ENCODE measurements at regions not wholly inside any gene's neighbourhood (a gene's known extent, or its start where the extent isn't known, plus 50 kb on each side); places are given as distances from the start of the nearest gene placed in this dataset.
"Not testable (repeated sequence)": the region's sequence is repeated elsewhere in the genome, so short reads cannot be mapped to it uniquely, and the experiment has no call there.

DNA sequence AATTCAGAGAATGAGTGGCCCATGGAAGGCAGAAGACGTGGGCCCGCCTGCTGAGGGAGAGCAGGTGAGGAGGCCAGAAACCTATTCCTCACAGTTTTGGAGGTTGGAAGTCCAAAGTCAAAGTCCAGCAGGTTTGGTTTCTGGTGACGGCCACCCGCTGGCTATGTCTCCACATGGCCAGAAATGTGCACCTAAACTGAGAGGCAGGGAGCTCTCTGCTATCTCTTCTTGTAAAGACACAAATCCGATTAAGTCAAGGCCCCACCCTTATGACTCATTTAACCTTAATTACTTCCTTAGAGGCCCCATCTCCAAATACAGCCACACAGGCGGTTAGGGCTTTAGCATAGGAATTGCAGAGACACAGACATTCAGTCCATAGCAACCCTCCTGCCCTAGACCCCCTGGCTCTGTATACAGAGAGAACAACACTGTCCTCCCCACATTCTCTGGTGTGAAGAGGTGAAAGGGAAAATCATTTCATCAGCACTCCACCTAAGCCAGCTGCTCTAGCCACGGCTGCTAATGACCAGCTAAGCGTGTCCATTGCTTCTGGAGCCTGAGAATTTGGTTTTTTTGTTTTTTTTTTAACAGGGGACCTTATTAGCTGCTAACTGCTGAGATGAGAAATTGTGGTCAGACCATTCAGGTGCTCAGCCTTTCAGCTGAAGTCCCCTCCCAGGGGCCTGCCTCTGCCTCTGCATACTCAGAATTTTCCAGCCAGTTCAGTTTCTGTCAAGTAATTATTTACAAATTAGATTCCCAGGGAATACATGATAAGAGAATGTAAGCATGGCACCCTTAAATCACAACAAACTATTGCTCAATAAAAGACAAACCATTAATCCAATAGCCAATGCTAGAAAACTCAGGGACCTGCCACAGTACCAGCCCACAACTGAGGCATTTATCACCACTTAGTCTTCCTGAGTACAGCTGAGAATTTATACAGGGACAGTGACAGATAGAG lies 368.7 kb upstream of the ID2 start:
- DNase-seq (ENCODE audit: low spot score) (no peak), ATAC-seq (no peak)
- intact Hi-C loops (cut with DNase I), result no loop called here

GRCh38 chr2:8314063-8314462 lies 367.8 kb upstream of the ID2 start:
- intact Hi-C loops (cut with DNase I), result no loop called here
- no peak for ATAC-seq
- no peak for DNase-seq (ENCODE audit: low spot score)

- DNase-seq (ENCODE audit: low spot score) (no peak), ATAC-seq (no peak)
- intact Hi-C loops (cut with DNase I), result no loop called here
These were observed 366.2 kb upstream of the ID2 start for GRCh38 chr2:8315531-8316165.

- ATAC-seq (no peak), DNase-seq (ENCODE audit: low spot score) (no peak)
- intact Hi-C loops (cut with DNase I), result no loop called here
These were observed 365.5 kb upstream of the ID2 start for GRCh38 chr2:8316356-8316755.

DNA sequence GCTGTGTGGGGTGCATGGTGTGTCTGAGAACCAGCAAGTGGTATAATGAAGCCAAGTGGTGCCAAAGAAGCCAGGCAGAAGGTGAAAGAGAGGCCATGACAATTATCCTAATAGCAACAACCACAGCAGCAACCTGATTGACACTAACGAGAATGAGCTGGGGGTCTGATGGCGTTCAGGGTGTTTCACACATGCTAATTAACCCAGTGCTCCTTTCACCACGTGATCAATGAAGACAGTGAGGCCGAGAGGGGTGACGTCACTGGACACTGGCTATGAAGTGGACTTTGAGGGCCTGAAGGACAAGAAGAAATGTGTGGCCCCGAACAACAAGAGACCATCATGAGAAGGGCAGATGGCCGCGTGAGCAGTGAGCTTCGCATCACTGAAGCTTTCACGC lies 364.4 kb upstream of the ID2 start:
- no peak for ATAC-seq

GRCh38 chr2:8319219-8319618 lies 362.6 kb upstream of the ID2 start:
- no peak for DNase-seq (ENCODE audit: low spot score)
- intact Hi-C loops (cut with DNase I), result no loop called here
- no peak for ATAC-seq

More for the DNA sequence above, 364.4 kb upstream of the ID2 start:
- no peak for DNase-seq (ENCODE audit: low spot score)
- intact Hi-C loops (cut with DNase I), result no loop called here

GRCh38 chr2:8320311-8321066 lies 361.4 kb upstream of the ID2 start:
- no peak for DNase-seq (ENCODE audit: low spot score)
- intact Hi-C loops (cut with DNase I), result no loop called here
- ATAC-seq, result peak; percentile 60

DNA sequence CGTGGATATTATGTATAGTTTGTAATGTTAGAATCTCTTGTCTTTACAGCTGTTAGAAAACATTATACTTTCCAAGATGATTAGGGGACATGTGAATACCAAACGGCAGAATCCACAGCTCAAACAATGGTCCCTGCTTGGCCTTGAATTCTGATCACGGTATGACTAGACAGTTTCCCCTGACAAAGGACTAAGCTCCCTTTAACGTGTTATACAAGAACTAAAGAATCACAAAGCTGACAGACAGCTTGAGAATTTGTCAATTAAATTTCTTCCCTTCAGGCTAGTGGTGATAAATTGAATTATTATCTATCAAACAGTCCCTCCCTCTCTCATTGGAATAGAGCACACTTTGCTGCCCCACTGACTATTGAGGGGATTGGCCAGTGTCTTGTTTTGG lies 359.2 kb upstream of the ID2 start:
- ATAC-seq (no peak), DNase-seq (ENCODE audit: low spot score) (no peak)
- intact Hi-C loops (cut with DNase I), result no loop called here

DNA sequence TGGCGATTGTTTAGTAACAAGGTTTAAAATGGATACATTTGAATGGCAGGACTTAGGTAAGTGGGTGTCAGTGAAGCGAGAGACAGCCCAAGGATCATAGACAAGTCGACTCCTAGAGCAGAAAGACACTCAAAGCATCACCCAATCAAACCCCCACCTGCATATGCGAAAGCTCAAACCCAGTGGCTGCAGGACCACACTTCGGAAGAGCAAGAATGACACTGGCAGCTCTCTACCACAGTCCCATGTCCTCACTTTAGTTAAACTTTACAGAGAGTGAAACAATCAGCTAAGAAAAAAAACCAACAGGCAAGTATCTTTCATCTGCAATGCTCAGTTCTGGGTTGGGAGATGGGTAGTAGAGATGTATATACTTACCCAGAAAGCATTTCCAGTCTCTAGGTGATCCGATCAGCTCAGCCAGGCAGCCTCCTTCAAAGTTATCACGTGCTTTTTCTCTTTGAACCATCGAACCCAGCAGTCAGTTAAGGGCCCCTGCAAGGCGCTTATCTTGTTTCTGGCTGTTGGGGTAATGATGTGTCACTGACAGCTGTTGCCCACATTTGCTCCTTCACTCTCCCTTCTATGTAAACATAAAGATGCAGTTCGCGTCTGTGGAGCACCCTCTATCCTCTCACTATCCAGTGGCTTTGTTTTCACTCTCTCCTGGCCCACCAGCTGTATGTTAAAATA lies 357.5 kb upstream of the ID2 start:
- DNase-seq (ENCODE audit: low spot score) (no peak), ATAC-seq (no peak)
- intact Hi-C loops (cut with DNase I), result no loop called here

GRCh38 chr2:8324901-8325300 lies 357.0 kb upstream of the ID2 start:
- intact Hi-C loops (cut with DNase I), result no loop called here

GRCh38 chr2:8327371-8328100 lies 354.3 kb upstream of the ID2 start:
- no peak for ATAC-seq
- intact Hi-C loops (cut with DNase I), result no loop called here

More at GRCh38 chr2:8324901-8325300, 357.0 kb upstream of the ID2 start:
- ATAC-seq (no peak), DNase-seq (ENCODE audit: low spot score) (no peak)

GRCh38 chr2:8328217-8328616 lies 353.6 kb upstream of the ID2 start:
- DNase-seq (ENCODE audit: low spot score), result no peak
- intact Hi-C loops (cut with DNase I), result no loop called here
- peak; percentile 53 for ATAC-seq

More at GRCh38 chr2:8327371-8328100, 354.3 kb upstream of the ID2 start:
- DNase-seq (ENCODE audit: low spot score), result no peak

DNA sequence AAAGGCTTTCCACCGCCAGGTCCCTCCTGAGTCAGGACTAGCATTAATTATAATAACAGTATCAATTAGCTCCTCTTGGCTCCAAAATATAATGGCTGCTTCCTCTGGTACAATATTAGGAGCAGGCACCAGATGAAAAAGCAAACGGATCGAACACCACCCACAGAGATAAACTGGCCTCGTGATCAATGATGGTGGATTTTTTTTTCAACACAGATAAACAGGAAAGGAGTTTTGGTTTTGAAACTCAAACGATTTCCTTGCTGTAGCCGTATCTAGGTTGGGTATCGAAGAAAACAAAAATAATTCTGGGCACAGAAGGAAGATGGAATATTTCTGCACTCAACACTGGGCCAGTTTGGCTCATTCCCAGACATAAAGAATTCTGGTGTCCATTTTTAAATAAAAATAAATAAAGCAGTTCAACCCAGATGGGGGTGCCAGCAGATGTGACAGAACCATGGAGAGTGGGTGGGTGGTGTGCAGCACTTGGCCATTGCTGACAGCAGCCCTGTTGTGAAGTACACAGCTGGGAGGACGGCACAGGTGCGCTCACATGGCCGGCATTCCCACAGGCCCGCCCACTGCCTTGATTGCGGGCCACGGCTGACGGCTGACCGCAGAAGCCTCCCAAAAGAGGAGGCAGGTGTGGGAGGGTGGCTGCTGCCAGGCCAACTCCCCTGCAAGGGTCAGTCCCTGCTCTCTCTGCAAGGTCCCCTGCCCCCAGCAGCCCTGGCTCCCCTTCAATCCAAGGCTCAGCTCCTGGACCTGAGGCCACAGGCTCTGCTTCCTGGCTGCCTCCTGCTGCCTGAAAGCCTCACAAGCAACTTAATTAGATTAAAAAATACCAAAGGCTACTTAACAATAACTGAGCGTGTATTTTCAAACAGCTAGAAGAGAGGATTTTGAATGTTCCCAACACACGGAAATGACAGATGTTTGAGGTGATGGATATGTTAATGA lies 351.9 kb upstream of the ID2 start:
- no peak for DNase-seq (ENCODE audit: low spot score)
- ATAC-seq, result peak; percentile 39
- intact Hi-C loops (cut with DNase I), result no loop called here

DNA sequence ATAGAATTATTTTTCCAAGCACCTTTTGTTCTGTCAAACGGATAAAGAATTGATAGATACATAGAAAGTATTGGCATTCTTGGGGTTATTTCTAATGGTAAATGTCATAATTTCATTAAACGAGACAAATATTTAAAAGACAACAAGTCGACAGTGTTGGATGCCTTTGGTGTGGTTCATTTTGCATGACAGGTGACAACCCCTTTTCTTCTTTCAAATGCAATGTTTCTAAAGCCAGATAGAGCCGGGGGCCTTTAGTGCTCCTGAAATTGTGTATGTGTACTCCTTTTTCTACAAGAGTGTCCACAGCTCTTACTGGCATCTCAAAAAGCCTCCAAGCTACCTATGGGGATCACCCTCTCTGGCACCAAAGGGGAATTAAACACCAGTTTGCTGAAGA lies 350.8 kb upstream of the ID2 start:
- DNase-seq (ENCODE audit: low spot score), result no peak
- ATAC-seq, result no peak
- intact Hi-C loops (cut with DNase I), result no loop called here

- ATAC-seq (no peak), DNase-seq (ENCODE audit: low spot score) (no peak)
- intact Hi-C loops (cut with DNase I), result no loop called here
These were observed 349.2 kb upstream of the ID2 start for GRCh38 chr2:8332646-8333045.

DNA sequence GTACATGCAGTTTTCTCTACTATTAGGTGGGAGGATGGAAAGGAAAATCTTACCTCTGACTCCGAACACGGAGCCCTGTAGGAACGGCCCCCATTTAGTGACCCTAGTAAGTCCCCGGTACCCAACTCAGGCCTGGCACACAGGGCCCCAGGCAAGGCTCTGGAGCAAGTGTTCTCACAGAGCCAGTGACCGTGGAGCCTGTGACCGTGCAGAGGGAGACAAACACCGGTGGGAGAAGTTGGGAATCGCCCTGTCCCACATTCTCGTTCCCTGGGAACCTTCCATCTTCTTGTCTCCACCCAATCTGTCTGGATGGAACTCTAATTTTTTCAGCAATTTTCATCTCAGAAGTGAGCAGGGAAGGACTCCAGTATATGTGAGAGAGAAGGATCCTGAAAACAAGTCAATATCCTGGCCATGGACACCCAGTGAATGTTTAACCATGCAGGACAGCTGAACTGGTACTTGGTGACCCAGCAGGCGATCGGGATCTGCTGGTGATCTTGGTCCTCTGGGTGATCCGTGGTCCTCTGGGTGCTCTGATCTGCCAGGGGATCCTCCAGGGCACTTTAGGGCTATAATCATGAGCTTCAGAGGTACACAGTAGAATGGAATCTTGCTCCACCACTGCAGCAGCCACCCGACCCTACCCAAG lies 348.6 kb upstream of the ID2 start:
- intact Hi-C loops (cut with DNase I), result no loop called here

GRCh38 chr2:8333832-8334187 lies 348.0 kb upstream of the ID2 start:
- ATAC-seq; intact Hi-C loops (cut with DNase I); DNase-seq (ENCODE audit: low spot score): not testable (repeated sequence)

More for the DNA sequence above, 348.6 kb upstream of the ID2 start:
- DNase-seq (ENCODE audit: low spot score) (no peak), ATAC-seq (no peak)
